CD8-positive, alpha-beta memory T cell (primary cell): ENCODE measurements at regions not wholly inside any gene's neighbourhood (a gene's known extent, or its start where the extent isn't known, plus 50 kb on each side); places are given as distances from the start of the nearest gene placed in this dataset.

Experiments
- CTCF ChIA-PET: fragments of 350-600 bp; sonication (Branson Sonifier 250); formaldehyde crosslinking; loops from one replicate; lab custom pipeline; 2021; ENCODE audit warnings: antibody characterized with exemption; lab: Charles Lee
- POLR2A ChIA-PET: fragments of 350-600 bp; sonication (Branson Sonifier 250); formaldehyde crosslinking; loops from one replicate; lab custom pipeline; 2021; ENCODE audit warnings: antibody characterized with exemption; lab: Charles Lee
- DNase-seq, 5 donors: peaks; one replicate each; pipeline versions ENCODE4 v3.0.0 to v3.0.0-alpha.2; 2020 to 2022; ENCODE audit warnings: mixed read lengths in 1 of 5
- H3K27ac ChIP-seq: one replicate; pipeline ENCODE4 v1.7.0; 2013; ENCODE audit warnings: low read depth, mild to moderate bottlenecking, low read length, moderate library complexity
- H3K27me3 ChIP-seq: 2 replicates; pipeline ENCODE4 v1.7.0; 2013; ENCODE audit warnings: low read length, mild to moderate bottlenecking; ENCODE audit not compliant: insufficient read depth, poor library complexity, severe bottlenecking
- H3K36me3 ChIP-seq: 2 replicates; pipeline ENCODE4 v1.7.0; 2013; ENCODE audit warnings: mild to moderate bottlenecking, low read length, moderate library complexity; ENCODE audit not compliant: insufficient read depth
- H3K4me1 ChIP-seq: 2 replicates; pipeline ENCODE4 v1.7.0; 2013; ENCODE audit warnings: mild to moderate bottlenecking, low read length, moderate library complexity; ENCODE audit not compliant: insufficient read depth
- H3K4me3 ChIP-seq: 2 replicates; pipeline ENCODE4 v1.7.0; 2013; ENCODE audit warnings: mild to moderate bottlenecking, low read length
- H3K9me3 ChIP-seq: 2 replicates; pipeline ENCODE4 v1.7.0; 2013; ENCODE audit warnings: mild to moderate bottlenecking, low read length
- H3K27ac Mint-ChIP-seq, 8 donors: one replicate each; pipeline ENCODE4 v1.8.0; 2020 to 2021; ENCODE audit warnings: mixed read lengths in 8 of 8, mild to moderate bottlenecking in 6 of 8, inconsistent platforms in 3 of 8, moderate library complexity in 3 of 8
- H3K27me3 Mint-ChIP-seq, 2 donors: one replicate each; pipeline ENCODE4 v1.8.0; 2020 to 2021; ENCODE audit warnings: mixed read lengths in 2 of 2, mild to moderate bottlenecking in 1 of 2, moderate library complexity in 1 of 2
- H3K36me3 Mint-ChIP-seq, 3 donors: one replicate each; pipeline ENCODE4 v1.8.0; 2020 to 2021; ENCODE audit warnings: mixed read lengths in 3 of 3, inconsistent platforms in 1 of 3, mild to moderate bottlenecking in 1 of 3
- H3K4me1 Mint-ChIP-seq, 3 donors: one replicate each; pipeline ENCODE4 v1.8.0; 2020 to 2021; ENCODE audit warnings: mixed read lengths in 3 of 3, inconsistent platforms in 1 of 3, mild to moderate bottlenecking in 1 of 3
- H3K4me3 Mint-ChIP-seq, 7 donors: one replicate each; pipeline ENCODE4 v1.8.0; 2020 to 2021; ENCODE audit warnings: mixed read lengths in 7 of 7, mild to moderate bottlenecking in 6 of 7, moderate library complexity in 4 of 7, inconsistent platforms in 2 of 7
- H3K9me3 Mint-ChIP-seq, 5 donors: one replicate each; pipeline ENCODE4 v1.8.0; 2020 to 2022; ENCODE audit warnings: mixed read lengths in 5 of 5, mild to moderate bottlenecking in 3 of 5, moderate library complexity in 2 of 5, inconsistent platforms in 1 of 5

GRCh38 chr1:98400446-98400845 is 261.1 kb upstream of the SNX7 start:
- peaks cover 0 to 3% (median 0%) of the 10 kb centered on the region in 3 donors for H3K36me3 Mint-ChIP-seq
- no peaks in the 10 kb centered on the region for H3K36me3 ChIP-seq
- DNase-seq: no peak
- ChIA-PET CTCF (interaction anchor here (1.2 kb wide), 1 partner anchor 9 kb away, joined by 3 read pairs; no protein-coding TSS in a partner anchor), POLR2A (no interaction called here)
- no peaks in the 10 kb centered on the region for H3K9me3 ChIP-seq
- H3K27ac Mint-ChIP-seq: peak overlapping the region in 2 of 8 donors; percentile 7 to 48
- peaks cover 15 to 34% (median 30%) of the 10 kb centered on the region in 3 donors for H3K4me1 Mint-ChIP-seq
- H3K9me3 Mint-ChIP-seq: peaks cover 0 to 2% (median 0%) of the 10 kb centered on the region in 5 donors
- no peaks in the 10 kb centered on the region for H3K27me3 ChIP-seq
- H3K27ac ChIP-seq: no peak overlapping the region
- H3K4me1 ChIP-seq: no peaks in the 10 kb centered on the region
- no peaks in the 10 kb centered on the region for H3K27me3 Mint-ChIP-seq
- H3K4me3 Mint-ChIP-seq: no peak overlapping the region
- H3K4me3 ChIP-seq: no peak overlapping the region

GRCh38 chr1:98399218-98399617 is 262.3 kb upstream of the SNX7 start:
- H3K36me3 ChIP-seq: no peaks in the 10 kb centered on the region
- H3K36me3 Mint-ChIP-seq: peaks cover 0 to 3% (median 0%) of the 10 kb centered on the region in 3 donors
- no peak overlapping the region for H3K4me3 Mint-ChIP-seq
- H3K27me3 ChIP-seq: no peaks in the 10 kb centered on the region
- no peak for DNase-seq
- CTCF ChIA-PET: no interaction called here
- H3K4me1 ChIP-seq: no peaks in the 10 kb centered on the region
- peaks cover 0 to 2% (median 0%) of the 10 kb centered on the region in 5 donors for H3K9me3 Mint-ChIP-seq
- H3K4me3 ChIP-seq: no peak overlapping the region
- H3K9me3 ChIP-seq: no peaks in the 10 kb centered on the region
- H3K27ac Mint-ChIP-seq: no peak overlapping the region
- peaks cover 15 to 25% (median 23%) of the 10 kb centered on the region in 3 donors for H3K4me1 Mint-ChIP-seq
- no peaks in the 10 kb centered on the region for H3K27me3 Mint-ChIP-seq
- no peak overlapping the region for H3K27ac ChIP-seq
- POLR2A ChIA-PET: no interaction called here

DNA sequence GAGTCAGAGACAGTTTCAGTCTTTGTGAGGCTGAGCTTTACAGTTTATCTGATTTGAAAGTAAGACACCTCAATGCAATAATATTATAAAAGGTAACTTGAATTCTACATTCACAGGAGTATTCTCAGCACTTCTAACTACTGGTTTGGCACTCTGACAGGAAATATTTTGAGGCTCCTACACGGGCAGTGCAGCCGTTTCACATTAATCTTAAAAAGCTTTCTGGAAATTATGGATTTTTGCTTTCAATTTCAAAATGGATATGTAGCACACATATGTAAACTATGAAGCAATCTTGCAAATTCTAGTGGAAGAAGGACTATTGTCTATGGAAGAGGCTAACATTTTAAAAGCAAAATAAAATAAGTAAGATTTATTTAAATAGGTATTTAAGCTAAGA is 262.9 kb upstream of the SNX7 start:
- Histone ChIP-seq H3K27me3 (no peaks in the 10 kb centered on the region), H3K36me3 (no peaks in the 10 kb centered on the region), H3K9me3 (no peaks in the 10 kb centered on the region), H3K4me1 (no peaks in the 10 kb centered on the region), H3K4me3 (no peak overlapping the region), H3K27ac (no peak overlapping the region)
- no peaks in the 10 kb centered on the region for H3K27me3 Mint-ChIP-seq
- CTCF ChIA-PET: interaction anchor here (1.4 kb wide), 1 partner anchor 14 kb away, joined by 3 read pairs; no protein-coding TSS in a partner anchor
- H3K27ac Mint-ChIP-seq: no peak overlapping the region
- POLR2A ChIA-PET: no interaction called here
- no peak for DNase-seq
- no peak overlapping the region for H3K4me3 Mint-ChIP-seq
- peaks cover 0 to 3% (median 0%) of the 10 kb centered on the region in 3 donors for H3K36me3 Mint-ChIP-seq
- H3K4me1 Mint-ChIP-seq: peaks cover 14 to 19% (median 18%) of the 10 kb centered on the region in 3 donors
- H3K9me3 Mint-ChIP-seq: peaks cover 0 to 2% (median 0%) of the 10 kb centered on the region in 5 donors

DNA sequence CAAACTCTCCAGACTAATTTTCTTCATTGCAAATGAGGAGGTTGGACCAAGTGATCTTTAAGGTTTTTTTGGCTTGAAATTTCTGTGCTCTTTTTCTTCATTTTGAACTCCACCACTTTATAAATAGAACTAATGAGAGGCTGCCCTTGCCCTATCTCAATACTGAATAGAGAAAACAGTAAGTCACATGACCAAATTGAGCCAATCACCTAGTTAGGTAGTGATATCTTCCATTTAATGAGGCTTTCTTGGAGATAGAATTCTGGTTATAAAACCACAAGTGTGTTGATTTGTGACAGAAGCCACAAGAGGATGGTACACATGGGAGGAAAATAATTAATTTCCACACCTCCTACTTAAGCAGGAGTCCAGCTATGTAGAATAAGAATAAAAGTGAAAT is 263.4 kb upstream of the SNX7 start:
- no peak overlapping the region for H3K27ac Mint-ChIP-seq
- no peak overlapping the region for H3K4me3 ChIP-seq
- CTCF ChIA-PET: interaction anchor here (1.4 kb wide), 1 partner anchor 13 kb away, joined by 3 read pairs; no protein-coding TSS in a partner anchor
- no peak overlapping the region for H3K27ac ChIP-seq
- H3K36me3 Mint-ChIP-seq: peaks cover 0 to 3% (median 0%) of the 10 kb centered on the region in 3 donors
- no peaks in the 10 kb centered on the region for H3K27me3 ChIP-seq
- no peaks in the 10 kb centered on the region for H3K9me3 ChIP-seq
- H3K4me1 Mint-ChIP-seq: peaks cover 11 to 14% (median 13%) of the 10 kb centered on the region in 3 donors
- POLR2A ChIA-PET: no interaction called here
- H3K27me3 Mint-ChIP-seq: no peaks in the 10 kb centered on the region
- no peaks in the 10 kb centered on the region for H3K36me3 ChIP-seq
- H3K4me3 Mint-ChIP-seq: no peak overlapping the region
- DNase-seq: no peak
- peaks cover 0 to 2% (median 0%) of the 10 kb centered on the region in 5 donors for H3K9me3 Mint-ChIP-seq
- no peaks in the 10 kb centered on the region for H3K4me1 ChIP-seq

- CTCF ChIA-PET: no interaction called here
Observed at GRCh38 chr1:98393719-98394118, 267.8 kb upstream of the SNX7 start.

DNA sequence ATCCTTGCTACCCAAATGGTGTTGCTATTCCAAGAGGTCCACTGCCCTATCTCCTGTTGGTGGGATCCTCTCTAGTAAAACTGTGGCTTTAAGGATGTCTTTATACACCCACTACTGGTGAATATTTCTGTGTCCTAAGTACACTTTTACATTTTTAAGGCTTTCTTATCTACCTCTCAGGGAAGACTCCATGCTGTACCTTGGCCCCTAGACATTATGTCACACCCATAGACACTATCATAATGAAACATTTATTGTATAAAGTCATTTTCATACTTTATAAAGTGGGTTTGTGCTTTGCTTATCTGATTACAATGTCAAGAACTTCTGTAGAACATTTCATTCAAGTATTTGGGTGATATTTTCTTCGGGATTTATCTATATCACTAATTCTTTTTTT is 270.3 kb upstream of the SNX7 start:
- no peaks in the 10 kb centered on the region for H3K36me3 Mint-ChIP-seq
- no peak overlapping the region for H3K27ac Mint-ChIP-seq
- H3K9me3 Mint-ChIP-seq: no peaks in the 10 kb centered on the region
- no peaks in the 10 kb centered on the region for H3K27me3 Mint-ChIP-seq
- ChIA-PET POLR2A (no interaction called here), CTCF (no interaction called here)
- peaks cover 26 to 32% (median 32%) of the 10 kb centered on the region in 3 donors for H3K4me1 Mint-ChIP-seq
- DNase-seq: no peak
- peaks cover 18% of the 10 kb centered on the region for H3K4me1 ChIP-seq
- H3K36me3 ChIP-seq: no peaks in the 10 kb centered on the region
- H3K27me3 ChIP-seq: no peaks in the 10 kb centered on the region
- no peak overlapping the region for H3K27ac ChIP-seq
- H3K4me3 ChIP-seq: no peak overlapping the region
- no peak overlapping the region for H3K4me3 Mint-ChIP-seq
- H3K9me3 ChIP-seq: no peaks in the 10 kb centered on the region

More at GRCh38 chr1:98393719-98394118, 267.8 kb upstream of the SNX7 start:
- Histone ChIP-seq H3K36me3 (no peaks in the 10 kb centered on the region), H3K27ac (no peak overlapping the region), H3K27me3 (no peaks in the 10 kb centered on the region), H3K9me3 (no peaks in the 10 kb centered on the region), H3K4me3 (no peak overlapping the region), H3K4me1 (peaks cover 11% of the 10 kb centered on the region)
- no peak for DNase-seq
- Mint-ChIP-seq H3K36me3 (peaks cover 0 to 3% (median 0%) of the 10 kb centered on the region in 3 donors), H3K27me3 (no peaks in the 10 kb centered on the region), H3K9me3 (no peaks in the 10 kb centered on the region), H3K27ac (no peak overlapping the region), H3K4me3 (no peak overlapping the region), H3K4me1 (peaks cover 11 to 17% (median 16%) of the 10 kb centered on the region in 3 donors)
- POLR2A ChIA-PET: no interaction called here

GRCh38 chr1:98389809-98390208 is 271.7 kb upstream of the SNX7 start:
- DNase-seq: no peak
- H3K4me3 Mint-ChIP-seq: peak overlapping the region in 1 of 7 donors; percentile 28
- no peak overlapping the region for H3K27ac ChIP-seq
- no peaks in the 10 kb centered on the region for H3K27me3 ChIP-seq
- H3K36me3 Mint-ChIP-seq: no peaks in the 10 kb centered on the region
- POLR2A ChIA-PET: no interaction called here
- CTCF ChIA-PET: no interaction called here
- no peaks in the 10 kb centered on the region for H3K9me3 ChIP-seq
- H3K9me3 Mint-ChIP-seq: no peaks in the 10 kb centered on the region
- no peaks in the 10 kb centered on the region for H3K27me3 Mint-ChIP-seq
- H3K4me1 Mint-ChIP-seq: peaks cover 26 to 32% (median 32%) of the 10 kb centered on the region in 3 donors
- no peaks in the 10 kb centered on the region for H3K36me3 ChIP-seq
- H3K27ac Mint-ChIP-seq: peak overlapping the region in 2 of 8 donors; percentile 15 to 47
- peaks cover 18% of the 10 kb centered on the region for H3K4me1 ChIP-seq
- H3K4me3 ChIP-seq: no peak overlapping the region

DNA sequence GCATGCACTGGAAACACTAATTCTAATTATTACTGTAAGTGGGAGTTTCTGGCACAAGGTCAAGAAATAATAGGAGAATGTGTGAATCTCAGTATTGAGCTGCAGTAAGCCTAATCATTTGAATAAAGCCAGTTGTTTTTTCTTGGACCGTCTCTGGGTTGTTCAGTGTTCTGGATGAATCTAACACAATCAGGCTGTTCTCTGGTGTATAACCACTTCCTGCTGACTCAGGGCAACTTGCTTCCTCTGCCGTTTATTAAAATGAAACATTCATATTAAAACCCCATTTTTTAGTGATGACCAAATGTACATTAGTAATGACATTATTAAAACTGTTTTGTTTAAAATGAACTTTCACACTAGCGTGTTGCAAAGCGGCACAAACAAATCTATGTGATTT is 273.1 kb upstream of the SNX7 start:
- ChIA-PET POLR2A (no interaction called here), CTCF (no interaction called here)
- Mint-ChIP-seq H3K27ac (peak overlapping the region; percentile 34 to 90 (median 58)), H3K36me3 (no peaks in the 10 kb centered on the region), H3K4me3 (peak overlapping the region; percentile 37 to 81 (median 66)), H3K4me1 (peaks cover 26 to 34% (median 32%) of the 10 kb centered on the region in 3 donors), H3K9me3 (no peaks in the 10 kb centered on the region), H3K27me3 (no peaks in the 10 kb centered on the region)
- no peak overlapping the region for H3K27ac ChIP-seq
- peak in 2 of 5 donors; percentile 34 to 50 for DNase-seq
- H3K27me3 ChIP-seq: no peaks in the 10 kb centered on the region
- no peaks in the 10 kb centered on the region for H3K9me3 ChIP-seq
- H3K36me3 ChIP-seq: no peaks in the 10 kb centered on the region
- no peak overlapping the region for H3K4me3 ChIP-seq
- H3K4me1 ChIP-seq: peaks cover 18% of the 10 kb centered on the region
